22Rv1 (cell line): ENCODE measurements at regions not wholly inside any gene's neighbourhood (a gene's known extent, or its start where the extent isn't known, plus 50 kb on each side); places are given as distances from the start of the nearest gene placed in this dataset.

Experiments used
- H3K27ac ChIP-seq: fragments of 450-650 bp; 2 replicates; pipeline ENCODE4 v1.5.1; 2017
- ZFX ChIP-seq: fragments of 450-650 bp; IDR thresholded peaks from 2 replicates; pipeline ENCODE4 v1.6.1; 2017; ENCODE audit warnings: antibody characterized with exemption, borderline replicate concordance
- TF ChIP-seq, protein P1 (sequence below): fragments of 450-650 bp; IDR thresholded peaks from 2 replicates; pipeline ENCODE4 v1.5.1; 2017; ENCODE audit warnings: mild to moderate bottlenecking

- no peak overlapping the region for H3K27ac ChIP-seq
- TF ChIP-seq, protein P1, sequence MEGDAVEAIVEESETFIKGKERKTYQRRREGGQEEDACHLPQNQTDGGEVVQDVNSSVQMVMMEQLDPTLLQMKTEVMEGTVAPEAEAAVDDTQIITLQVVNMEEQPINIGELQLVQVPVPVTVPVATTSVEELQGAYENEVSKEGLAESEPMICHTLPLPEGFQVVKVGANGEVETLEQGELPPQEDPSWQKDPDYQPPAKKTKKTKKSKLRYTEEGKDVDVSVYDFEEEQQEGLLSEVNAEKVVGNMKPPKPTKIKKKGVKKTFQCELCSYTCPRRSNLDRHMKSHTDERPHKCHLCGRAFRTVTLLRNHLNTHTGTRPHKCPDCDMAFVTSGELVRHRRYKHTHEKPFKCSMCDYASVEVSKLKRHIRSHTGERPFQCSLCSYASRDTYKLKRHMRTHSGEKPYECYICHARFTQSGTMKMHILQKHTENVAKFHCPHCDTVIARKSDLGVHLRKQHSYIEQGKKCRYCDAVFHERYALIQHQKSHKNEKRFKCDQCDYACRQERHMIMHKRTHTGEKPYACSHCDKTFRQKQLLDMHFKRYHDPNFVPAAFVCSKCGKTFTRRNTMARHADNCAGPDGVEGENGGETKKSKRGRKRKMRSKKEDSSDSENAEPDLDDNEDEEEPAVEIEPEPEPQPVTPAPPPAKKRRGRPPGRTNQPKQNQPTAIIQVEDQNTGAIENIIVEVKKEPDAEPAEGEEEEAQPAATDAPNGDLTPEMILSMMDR, result no peak
- TF ChIP-seq ZFX, result no peak
Measured at GRCh38 chr12:115037830-115038229, 353.9 kb upstream of the TBX3 start.

GRCh38 chr12:115035535-115036107 lies 351.6 kb upstream of the TBX3 start:
- TF ChIP-seq, protein P1, result no peak
- no peak for TF ChIP-seq ZFX
- no peak overlapping the region for H3K27ac ChIP-seq

GRCh38 chr12:115032521-115032920 lies 348.5 kb upstream of the TBX3 start:
- no peak overlapping the region for H3K27ac ChIP-seq
- TF ChIP-seq, protein P1, result no peak
- no peak for TF ChIP-seq ZFX

GRCh38 chr12:115030017-115030416 lies 346.0 kb upstream of the TBX3 start:
- H3K27ac ChIP-seq, result no peak overlapping the region
- no peak for TF ChIP-seq ZFX
- TF ChIP-seq, protein P1, result no peak

- no peak overlapping the region for H3K27ac ChIP-seq
- no peak for TF ChIP-seq ZFX
- TF ChIP-seq, protein P1, result no peak
Measured at GRCh38 chr12:115024531-115024930, 340.6 kb upstream of the TBX3 start.

GRCh38 chr12:115023279-115024265 lies 339.6 kb upstream of the TBX3 start:
- H3K27ac ChIP-seq, result no peak overlapping the region
- TF ChIP-seq, protein P1, result no peak
- TF ChIP-seq ZFX, result no peak

DNA sequence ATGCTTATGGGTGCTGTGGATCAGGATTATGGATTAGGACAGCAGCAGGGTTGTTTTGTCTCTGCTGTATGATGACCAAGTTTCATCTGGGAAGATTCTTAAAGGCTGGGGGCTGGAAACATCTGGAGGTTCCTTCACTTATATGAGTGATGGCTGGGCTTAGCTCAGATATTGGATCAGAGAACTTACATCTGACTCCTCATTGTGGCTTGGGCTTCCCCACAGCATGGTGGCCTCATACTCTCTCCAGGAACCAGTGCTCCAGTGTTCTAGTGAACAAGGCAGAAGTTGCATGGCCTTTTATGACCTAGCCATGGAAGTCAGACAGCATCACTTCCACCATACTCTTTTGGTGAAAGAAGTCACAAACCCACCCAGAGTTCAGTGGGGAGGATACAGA lies 336.1 kb upstream of the TBX3 start:
- no peak overlapping the region for H3K27ac ChIP-seq
- TF ChIP-seq, protein P1, result no peak
